AG04450 (cell line): ENCODE measurements at regions not wholly inside any gene's neighbourhood (a gene's known extent, or its start where the extent isn't known, plus 50 kb on each side); places are given as distances from the start of the nearest gene placed in this dataset.

ENCODE experiments used
- CTCF ChIA-PET: fragments of 300-600, 350-600 bp; formaldehyde crosslinking; extraction: SDS; loops from one replicate; lab custom pipeline; 2022; ENCODE audit warnings: antibody characterized with exemption, inconsistent platforms; lab: Charles Lee
- POLR2A ChIA-PET: fragments of 350-600 bp; formaldehyde crosslinking; extraction: SDS; loops from one replicate; lab custom pipeline; 2021; ENCODE audit warnings: antibody characterized with exemption, inconsistent platforms; lab: Yijun Ruan, JAX
- DNase-seq: peaks from one replicate; pipeline ENCODE4 v3.0.0-alpha.2; 2011; ENCODE audit warnings: low read depth, low spot score
- H3K27ac ChIP-seq: one replicate; pipeline ENCODE4 v1.5.1; 2012; ENCODE audit warnings: low read depth, low read length, control low read depth
- H3K27me3 ChIP-seq: one replicate; pipeline ENCODE4 v1.6.0; 2012; ENCODE audit warnings: low read length; ENCODE audit not compliant: control insufficient read depth, insufficient read depth
- H3K4me3 ChIP-seq: 2 replicates; pipeline ENCODE4 v1.5.1; 2011; ENCODE audit warnings: mild to moderate bottlenecking, low read depth, low read length, control low read depth
- H3K9me3 ChIP-seq: 2 replicates; pipeline ENCODE4 v1.5.1; 2012; ENCODE audit warnings: low read length; ENCODE audit not compliant: control insufficient read depth, insufficient read depth
- TF ChIP-seq, protein P1 (sequence below): IDR thresholded peaks from 2 replicates; pipeline ENCODE4 v1.5.1; 2011; ENCODE audit warnings: low read depth, low read length, control low read depth, inconsistent platforms

DNA sequence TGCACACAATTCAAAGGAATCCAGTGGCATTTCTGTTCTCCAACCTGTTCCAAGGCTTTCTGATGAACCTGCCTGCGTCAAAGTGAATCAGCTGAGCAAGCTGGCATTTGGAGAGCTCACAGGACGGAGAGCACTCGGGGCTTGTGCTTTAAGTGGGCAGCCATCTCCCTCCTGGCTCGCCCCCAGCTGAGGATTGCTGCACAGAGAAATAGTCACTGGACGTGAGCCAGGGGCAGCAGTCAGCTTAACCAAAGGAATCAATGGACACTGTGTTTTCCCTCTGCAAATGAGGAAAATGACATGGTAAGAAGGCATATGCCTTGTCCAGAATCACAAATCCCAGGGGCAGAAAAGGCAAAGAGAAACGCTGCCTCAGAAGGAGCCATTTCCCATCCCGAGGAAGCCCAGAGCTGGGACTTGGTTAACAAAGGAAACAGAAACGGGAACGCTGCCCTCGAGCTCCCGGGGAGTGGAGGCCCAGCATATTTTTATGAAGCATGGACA is 299.4 kb downstream of the ZSWIM6 start:
- ChIA-PET POLR2A (no interaction called here), CTCF (interaction anchor here (0.6 kb wide), 1 partner anchor 26 kb away, joined by 3 read pairs; no protein-coding TSS in a partner anchor)
- no peak for DNase-seq
- H3K9me3 ChIP-seq = no peaks in the 10 kb centered on the region
- no peak overlapping the region; the same call in 1 of the 2 replicates for H3K4me3 ChIP-seq
- TF ChIP-seq, protein P1, sequence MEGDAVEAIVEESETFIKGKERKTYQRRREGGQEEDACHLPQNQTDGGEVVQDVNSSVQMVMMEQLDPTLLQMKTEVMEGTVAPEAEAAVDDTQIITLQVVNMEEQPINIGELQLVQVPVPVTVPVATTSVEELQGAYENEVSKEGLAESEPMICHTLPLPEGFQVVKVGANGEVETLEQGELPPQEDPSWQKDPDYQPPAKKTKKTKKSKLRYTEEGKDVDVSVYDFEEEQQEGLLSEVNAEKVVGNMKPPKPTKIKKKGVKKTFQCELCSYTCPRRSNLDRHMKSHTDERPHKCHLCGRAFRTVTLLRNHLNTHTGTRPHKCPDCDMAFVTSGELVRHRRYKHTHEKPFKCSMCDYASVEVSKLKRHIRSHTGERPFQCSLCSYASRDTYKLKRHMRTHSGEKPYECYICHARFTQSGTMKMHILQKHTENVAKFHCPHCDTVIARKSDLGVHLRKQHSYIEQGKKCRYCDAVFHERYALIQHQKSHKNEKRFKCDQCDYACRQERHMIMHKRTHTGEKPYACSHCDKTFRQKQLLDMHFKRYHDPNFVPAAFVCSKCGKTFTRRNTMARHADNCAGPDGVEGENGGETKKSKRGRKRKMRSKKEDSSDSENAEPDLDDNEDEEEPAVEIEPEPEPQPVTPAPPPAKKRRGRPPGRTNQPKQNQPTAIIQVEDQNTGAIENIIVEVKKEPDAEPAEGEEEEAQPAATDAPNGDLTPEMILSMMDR = no peak
- H3K27me3 ChIP-seq = peaks cover 2% of the 10 kb centered on the region
- no peak overlapping the region for H3K27ac ChIP-seq

DNA sequence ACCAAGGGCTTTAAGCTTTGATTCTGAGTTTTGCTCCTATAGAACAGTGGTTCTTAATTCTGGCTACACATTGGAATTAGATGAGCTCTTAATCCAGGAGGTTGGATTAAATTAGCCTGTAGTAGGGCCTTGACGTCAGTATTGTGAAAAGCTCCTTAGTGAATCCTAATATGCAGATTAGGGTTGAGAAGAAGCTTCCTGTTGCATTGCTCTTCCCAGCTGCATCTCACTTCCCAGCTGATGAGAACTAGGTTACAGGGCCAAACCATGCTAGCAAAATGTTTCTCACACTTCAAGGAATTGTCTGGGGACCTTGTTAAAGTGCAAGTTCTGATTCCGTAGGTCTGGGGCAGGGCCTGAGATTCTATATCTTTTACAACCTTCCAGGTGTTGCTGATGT is 300.0 kb downstream of the ZSWIM6 start:
- ChIA-PET CTCF (interaction anchor here (0.6 kb wide), 1 partner anchor 25 kb away, joined by 3 read pairs; no protein-coding TSS in a partner anchor), POLR2A (no interaction called here)
- TF ChIP-seq, protein P1 = no peak

DNA sequence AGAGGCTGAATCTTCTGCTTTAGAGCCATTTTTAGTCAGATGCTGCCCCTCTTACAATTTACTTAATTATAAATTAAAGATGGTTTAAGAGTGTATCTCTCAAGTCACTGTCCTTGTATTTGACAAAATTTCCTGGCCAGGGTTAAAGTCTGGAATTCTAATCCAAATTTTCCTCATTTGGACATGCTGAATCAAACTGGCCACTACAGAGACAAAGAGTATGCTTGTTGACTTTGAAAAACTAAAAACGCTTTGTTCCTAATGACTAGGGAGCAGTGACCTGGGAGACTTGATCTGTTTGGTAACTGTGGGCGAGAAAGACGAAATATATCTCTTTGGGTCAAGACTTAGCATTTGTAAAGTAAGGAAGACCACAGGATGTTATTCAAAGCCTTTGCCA is 303.2 kb downstream of the ZSWIM6 start:
- no peaks in the 10 kb centered on the region for H3K9me3 ChIP-seq
- H3K27ac ChIP-seq = no peak overlapping the region
- H3K27me3 ChIP-seq = peaks cover 2% of the 10 kb centered on the region
- no peak overlapping the region for H3K4me3 ChIP-seq
- POLR2A ChIA-PET = no interaction called here
- TF ChIP-seq, protein P1 = no peak
- no peak for DNase-seq
- CTCF ChIA-PET = no interaction called here

More for the DNA sequence above, 300.0 kb downstream of the ZSWIM6 start:
- no peak for DNase-seq
- H3K4me3 ChIP-seq = no peak overlapping the region
- H3K9me3 ChIP-seq = no peaks in the 10 kb centered on the region
- no peak overlapping the region for H3K27ac ChIP-seq
- H3K27me3 ChIP-seq = peaks cover 2% of the 10 kb centered on the region

DNA sequence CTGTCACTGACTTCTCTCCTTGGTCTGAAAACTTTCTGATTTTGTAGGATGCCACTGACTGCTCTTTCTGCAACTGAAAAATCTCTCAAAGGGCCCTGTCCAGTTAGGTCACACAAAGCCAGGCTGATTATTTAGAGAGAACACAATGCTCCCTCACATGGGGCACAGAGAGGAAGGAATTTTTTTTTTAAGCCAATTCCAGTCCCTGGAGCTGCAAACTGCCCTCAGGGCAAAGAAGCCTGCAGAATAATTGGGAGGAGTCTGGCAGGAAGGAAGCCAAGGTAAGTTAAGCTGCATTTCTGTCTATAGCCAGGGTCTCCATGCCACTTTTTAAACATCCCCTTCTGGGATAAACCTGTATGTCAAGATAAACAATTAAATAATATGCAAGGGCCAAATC is 305.5 kb downstream of the ZSWIM6 start:
- DNase-seq = no peak
- Histone ChIP-seq H3K9me3 (no peaks in the 10 kb centered on the region), H3K27ac (no peak overlapping the region), H3K27me3 (peaks cover 15% of the 10 kb centered on the region), H3K4me3 (no peak overlapping the region)
- ChIA-PET CTCF (no interaction called here), POLR2A (no interaction called here)
- TF ChIP-seq, protein P1 = no peak

DNA sequence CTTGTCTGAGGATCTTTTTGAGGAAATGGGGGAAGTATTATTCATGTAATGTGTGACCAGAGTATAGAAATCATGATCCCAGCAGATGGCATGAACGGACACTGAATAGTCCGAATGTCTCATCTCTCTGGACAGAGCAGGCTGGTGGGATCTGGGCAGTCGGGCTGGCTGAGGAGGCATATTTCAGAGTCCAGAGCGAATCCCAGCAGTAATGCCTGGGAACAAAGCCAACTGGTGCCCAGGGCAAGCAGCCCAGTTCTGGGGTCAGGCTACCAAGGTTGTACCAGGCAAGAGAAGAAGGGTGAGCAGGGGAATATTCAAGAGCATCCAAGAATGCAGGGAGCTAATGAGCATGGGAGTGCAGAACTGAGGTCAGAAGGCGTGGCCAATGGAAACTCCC is 306.4 kb downstream of the ZSWIM6 start:
- no peaks in the 10 kb centered on the region for H3K9me3 ChIP-seq
- TF ChIP-seq, protein P1 = no peak
- no peak for DNase-seq
- ChIA-PET CTCF (interaction anchor here (0.6 kb wide), 1 partner anchor 364 kb away, joined by 5 read pairs; no protein-coding TSS in a partner anchor), POLR2A (no interaction called here)
- H3K27me3 ChIP-seq = peaks cover 15% of the 10 kb centered on the region
- no peak overlapping the region for H3K27ac ChIP-seq
- H3K4me3 ChIP-seq = no peak overlapping the region
